ENCODE measurements at regions not wholly inside any gene's neighbourhood (a gene's known extent, or its start where the extent isn't known, plus 50 kb on each side); places are given as distances from the start of the nearest gene placed in this dataset.

- DNase-seq: no peak
These were observed 149.4 kb downstream of the DHX35 start for GRCh38 chr20:39111359-39112177.

DNA sequence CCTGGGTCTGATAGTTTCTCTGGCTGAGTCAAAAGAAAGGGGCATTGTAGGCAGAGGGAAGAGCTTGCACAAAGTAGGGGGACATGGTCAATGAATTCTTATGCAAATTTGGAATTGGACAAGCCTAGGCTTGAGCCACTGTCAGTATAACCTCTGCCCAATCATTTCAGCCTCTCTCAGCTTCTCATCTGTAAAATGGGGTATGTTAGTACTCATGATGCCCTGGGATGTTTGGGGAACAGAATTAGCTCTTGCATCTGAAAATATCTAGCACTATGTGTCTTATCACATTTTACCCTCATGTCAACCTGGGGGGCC is 148.6 kb downstream of the DHX35 start:
- no peak for DNase-seq

- no peak for DNase-seq
These were observed 148.0 kb downstream of the DHX35 start for GRCh38 chr20:39109933-39110818.

DNA sequence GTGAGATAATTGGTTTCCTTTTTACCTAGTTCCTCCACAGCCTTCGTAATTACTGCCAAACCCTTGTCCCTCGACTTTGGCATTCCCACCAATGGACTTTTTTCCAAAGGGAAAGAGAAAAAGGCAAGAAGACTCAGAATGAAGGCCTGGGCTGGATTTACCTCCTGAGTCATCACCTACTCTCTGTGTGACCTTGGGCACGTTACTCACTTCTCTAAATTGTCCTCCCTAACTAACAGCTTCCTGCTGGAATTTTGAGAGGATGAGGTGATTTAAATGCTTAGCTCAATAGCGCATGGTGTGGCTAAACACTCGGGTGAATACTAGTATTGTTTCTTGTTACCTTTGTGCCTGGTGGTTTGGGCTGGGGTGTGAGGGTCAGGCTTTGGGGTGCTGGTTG is 146.6 kb downstream of the DHX35 start:
- peak; percentile 45 for DNase-seq

GRCh38 chr20:39107741-39108140 is 145.6 kb downstream of the DHX35 start:
- no peak for DNase-seq

GRCh38 chr20:39106791-39107190 is 144.6 kb downstream of the DHX35 start:
- no peak for DNase-seq

DNA sequence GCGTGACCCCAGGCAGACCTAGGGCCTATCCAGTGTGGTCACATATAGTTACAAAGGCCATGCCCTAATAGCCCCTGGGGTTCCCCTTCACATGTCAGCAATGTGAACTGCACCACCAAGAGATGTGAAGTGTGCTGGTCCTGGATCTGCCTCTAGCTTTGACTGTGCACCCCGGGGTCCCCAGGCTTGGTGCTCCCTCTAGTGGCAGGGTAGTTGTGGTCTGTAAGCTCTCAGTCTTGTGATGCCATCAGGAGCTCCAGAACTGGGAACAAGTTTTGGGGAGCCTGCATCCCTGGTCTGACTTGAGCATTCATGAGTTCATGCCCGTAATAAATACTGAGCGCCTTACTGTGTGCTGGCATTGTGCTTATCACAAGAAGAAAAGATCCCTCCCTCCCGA is 143.4 kb downstream of the DHX35 start:
- no peak for DNase-seq

- no peak for DNase-seq
These were observed 141.6 kb downstream of the DHX35 start for GRCh38 chr20:39103732-39104131.

GRCh38 chr20:39103305-39103704 is 141.2 kb downstream of the DHX35 start:
- DNase-seq: no peak

- no peak for DNase-seq
These were observed 139.8 kb downstream of the DHX35 start for GRCh38 chr20:39101895-39102294.

GRCh38 chr20:39100691-39101090 is 138.5 kb downstream of the DHX35 start:
- DNase-seq: no peak

GRCh38 chr20:39097889-39098288 is 135.7 kb downstream of the DHX35 start:
- no peak for DNase-seq

DNA sequence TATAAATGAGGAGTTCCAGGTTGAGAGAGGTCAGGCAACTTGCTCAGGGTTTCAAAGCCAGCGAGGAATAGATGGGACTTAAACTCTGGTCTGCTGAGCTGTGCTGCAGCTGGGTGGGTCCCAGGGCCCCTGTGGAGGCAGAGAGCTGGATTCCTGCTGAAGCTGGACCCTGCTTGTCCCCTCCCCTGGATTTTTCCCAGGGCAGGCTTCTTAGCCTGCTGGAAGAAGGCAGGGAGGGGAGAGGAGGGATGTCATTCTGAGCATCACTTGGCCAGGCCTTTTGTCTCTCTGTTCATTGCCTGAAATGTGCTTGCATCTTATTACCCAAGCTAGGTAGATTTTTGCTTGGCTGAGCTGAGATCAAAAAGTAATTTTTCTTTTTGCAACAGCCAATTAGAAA is 133.7 kb downstream of the DHX35 start:
- no peak for DNase-seq

DNA sequence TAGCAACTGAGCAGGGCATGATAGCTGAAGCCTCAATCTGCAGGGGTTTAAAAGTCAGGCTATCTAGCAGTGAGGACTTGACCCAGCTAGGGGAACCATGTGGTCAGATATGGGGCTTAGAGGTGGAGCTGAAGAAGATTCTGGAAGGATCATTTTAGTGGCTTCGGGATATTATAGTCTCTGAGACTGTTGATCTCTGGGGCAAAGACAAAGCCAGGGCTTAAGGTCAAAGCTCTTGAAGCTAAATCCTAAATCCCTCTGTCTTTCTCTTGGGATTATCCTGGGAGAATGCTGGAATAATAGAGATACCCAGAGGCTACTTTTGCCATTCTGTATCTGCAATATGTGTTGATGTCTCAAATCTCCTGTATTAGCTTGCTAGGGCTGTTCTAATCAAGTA is 132.2 kb downstream of the DHX35 start:
- DNase-seq: no peak

DNA sequence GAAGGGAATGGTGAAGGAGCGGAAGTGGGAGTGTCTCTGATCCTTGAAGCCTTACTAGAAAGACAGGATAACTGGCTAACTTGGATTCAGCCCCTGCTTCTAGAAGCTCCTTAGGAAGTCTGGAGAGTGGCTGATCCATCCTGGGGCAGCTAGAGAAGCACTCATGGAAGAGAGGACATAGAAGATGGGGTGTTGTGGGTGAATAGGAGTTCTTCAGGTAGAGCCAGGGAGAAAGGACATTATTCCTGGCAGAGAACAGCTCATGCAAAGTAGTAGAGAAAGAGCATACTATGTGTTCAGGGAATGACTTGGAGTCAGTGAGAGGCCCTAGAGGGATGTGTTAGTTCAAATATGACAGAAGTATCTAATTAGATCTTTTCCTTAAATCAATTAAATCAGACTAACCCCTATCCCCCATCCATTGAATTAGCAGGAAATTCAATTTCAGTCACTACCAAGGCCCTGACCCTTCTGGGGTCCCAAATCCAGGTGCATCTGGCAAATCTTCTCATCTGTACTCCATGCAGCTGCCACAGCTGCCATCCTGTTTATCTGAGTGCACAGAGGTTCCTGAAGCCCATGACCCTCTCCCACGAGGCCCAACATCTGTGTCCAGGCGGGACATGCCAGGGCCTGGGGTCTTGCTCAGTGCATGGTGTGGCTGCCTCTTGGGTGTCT is 130.7 kb downstream of the DHX35 start:
- no peak for DNase-seq

- no peak for DNase-seq
These were observed 128.8 kb downstream of the DHX35 start for GRCh38 chr20:39090906-39091305.

DNA sequence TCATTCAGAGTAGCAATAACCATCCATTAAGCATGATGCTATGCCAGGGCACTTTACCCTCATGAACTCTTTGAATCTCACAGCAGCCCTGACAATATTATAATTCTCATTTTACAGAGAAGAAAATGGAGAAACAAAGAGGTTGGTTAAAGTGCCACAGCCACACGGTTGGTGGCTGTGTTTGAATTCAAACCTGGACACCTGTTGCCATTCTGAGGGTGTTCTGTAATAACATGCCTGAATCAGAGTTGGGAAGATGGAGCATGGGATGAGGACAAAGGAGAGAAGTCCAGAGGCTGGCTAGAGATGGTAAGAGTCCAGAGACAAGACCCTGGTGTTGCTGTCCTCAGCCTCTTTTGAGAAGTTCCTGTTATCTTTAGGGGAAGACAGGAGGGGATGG is 127.7 kb downstream of the DHX35 start:
- no peak for DNase-seq

Data from kidney glomerular epithelial cell (primary cell).